Progenitor cell of endocrine pancreas (in vitro differentiated cells): ENCODE measurements at regions not wholly inside any gene's neighbourhood (a gene's known extent, or its start where the extent isn't known, plus 50 kb on each side); places are given as distances from the start of the nearest gene placed in this dataset.

Source experiments
- DNase-seq: peaks from one replicate; pipeline ENCODE4 v3.0.0; 2021; ENCODE audit warnings: low spot score; ENCODE audit not compliant: unreplicated experiment
- H3K27ac Mint-ChIP-seq: 2 replicates; pipeline ENCODE4 v1.8.0; 2021; ENCODE audit warnings: mild to moderate bottlenecking, moderate library complexity, mixed read lengths
- H3K27me3 Mint-ChIP-seq: 2 replicates; pipeline ENCODE4 v1.8.0; 2021; ENCODE audit warnings: mixed read lengths
- H3K36me3 Mint-ChIP-seq: 2 replicates; pipeline ENCODE4 v1.8.0; 2022; ENCODE audit warnings: mixed read lengths; ENCODE audit not compliant: insufficient read depth
- H3K4me1 Mint-ChIP-seq: 2 replicates; pipeline ENCODE4 v1.8.0; 2021; ENCODE audit warnings: low read depth, mixed read lengths
- H3K4me3 Mint-ChIP-seq: 2 replicates; pipeline ENCODE4 v1.8.0; 2021; ENCODE audit warnings: low read depth, mild to moderate bottlenecking, moderate library complexity, mixed read lengths
- H3K9me3 Mint-ChIP-seq: 2 replicates; pipeline ENCODE4 v1.8.0; 2021; ENCODE audit warnings: low read depth, mixed read lengths
- CTCF ChIP-seq: fragments of 200-600 bp; sonication (generic); IDR thresholded peaks from one replicate; pipeline ENCODE4 v1.5.0; 2021; ENCODE audit warnings: antibody characterized with exemption, mild to moderate bottlenecking; ENCODE audit not compliant: unreplicated experiment

- Mint-ChIP-seq H3K36me3 (no peaks in the 10 kb centered on the region), H3K4me1 (no peaks in the 10 kb centered on the region), H3K9me3 (no peaks in the 10 kb centered on the region), H3K27ac (no peak overlapping the region), H3K4me3 (no peak overlapping the region), H3K27me3 (no peaks in the 10 kb centered on the region)
- DNase-seq: no peak
- TF ChIP-seq CTCF: no peak
These were observed 134.4 kb upstream of the VEGFC start for GRCh38 chr4:176927117-176927516.

DNA sequence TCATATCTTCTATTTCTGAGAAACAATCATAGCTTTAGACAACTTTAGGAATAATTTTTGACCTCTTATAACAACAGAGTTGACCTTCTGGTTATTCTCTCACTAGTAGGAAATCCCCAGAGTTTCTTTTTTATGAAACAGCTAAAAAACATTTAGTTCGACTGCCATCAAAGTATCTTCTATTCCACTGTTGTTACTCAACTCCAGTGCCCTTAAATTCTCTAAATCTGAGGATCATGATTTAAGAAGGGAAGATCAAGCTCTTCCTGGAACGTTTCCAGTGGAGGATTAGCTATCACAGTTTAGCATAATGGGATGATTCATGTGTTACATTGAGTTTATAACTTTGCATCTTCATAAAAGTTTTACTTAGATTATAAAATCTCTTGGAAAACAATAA lies 134.9 kb upstream of the VEGFC start:
- Mint-ChIP-seq H3K36me3 (no peaks in the 10 kb centered on the region), H3K9me3 (no peaks in the 10 kb centered on the region), H3K4me1 (no peaks in the 10 kb centered on the region), H3K4me3 (no peak overlapping the region), H3K27me3 (no peaks in the 10 kb centered on the region), H3K27ac (no peak overlapping the region)
- no peak for TF ChIP-seq CTCF
- DNase-seq: no peak

DNA sequence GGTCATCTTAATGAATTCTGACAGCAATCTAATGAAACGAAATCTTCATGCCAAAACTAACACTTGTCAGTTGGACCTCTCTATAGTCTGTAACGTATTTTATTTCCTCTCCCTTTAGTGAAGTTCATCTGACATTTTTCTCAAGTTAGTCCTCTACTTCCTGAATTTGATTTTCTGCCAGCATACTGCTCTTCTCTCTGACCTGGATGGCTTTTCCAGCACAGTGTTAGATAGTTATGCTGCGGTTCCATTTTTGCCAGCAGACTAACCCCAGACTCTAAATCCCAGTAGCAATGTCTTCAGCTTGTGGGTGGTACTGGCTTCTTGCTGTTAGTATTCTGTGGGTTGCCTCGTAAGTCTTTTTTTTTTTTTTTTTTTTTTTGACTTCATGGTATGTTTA lies 146.7 kb upstream of the VEGFC start:
- no peak for DNase-seq
- H3K36me3 Mint-ChIP-seq: no peaks in the 10 kb centered on the region
- H3K9me3 Mint-ChIP-seq: no peaks in the 10 kb centered on the region
- no peaks in the 10 kb centered on the region for H3K27me3 Mint-ChIP-seq
- no peaks in the 10 kb centered on the region for H3K4me1 Mint-ChIP-seq
- no peak overlapping the region for H3K27ac Mint-ChIP-seq
- TF ChIP-seq CTCF: no peak
- H3K4me3 Mint-ChIP-seq: no peak overlapping the region

DNA sequence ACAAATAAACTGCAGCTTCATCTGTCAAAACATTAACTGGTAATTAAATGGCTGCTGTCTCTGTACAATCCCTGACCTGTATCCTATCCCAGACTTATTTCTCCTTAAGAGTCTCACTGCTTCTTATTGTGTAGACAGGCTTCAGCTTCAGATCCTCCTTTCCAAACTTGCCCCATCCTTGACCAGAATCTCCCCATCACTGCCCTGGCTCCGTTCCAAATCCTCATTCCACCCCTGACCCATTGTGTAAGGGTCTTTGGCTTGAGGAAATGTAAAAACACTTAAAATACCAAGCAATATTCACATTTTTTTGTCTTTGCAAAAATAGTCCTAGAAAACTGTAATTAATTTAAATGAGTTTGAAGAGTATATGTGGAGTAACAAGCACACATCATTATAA lies 152.6 kb upstream of the VEGFC start:
- DNase-seq: no peak
- Mint-ChIP-seq H3K9me3 (no peaks in the 10 kb centered on the region), H3K4me3 (no peak overlapping the region), H3K27ac (no peak overlapping the region), H3K27me3 (no peaks in the 10 kb centered on the region), H3K4me1 (peaks cover 6% of the 10 kb centered on the region), H3K36me3 (no peaks in the 10 kb centered on the region)
- no peak for TF ChIP-seq CTCF

GRCh38 chr4:176949029-176949428 lies 156.3 kb upstream of the VEGFC start:
- no peak for DNase-seq
- Mint-ChIP-seq H3K4me3 (no peak overlapping the region), H3K4me1 (peaks cover 19% of the 10 kb centered on the region), H3K27ac (no peak overlapping the region), H3K9me3 (peaks cover 3% of the 10 kb centered on the region), H3K27me3 (no peaks in the 10 kb centered on the region), H3K36me3 (no peaks in the 10 kb centered on the region)
- TF ChIP-seq CTCF: no peak
